ENCODE measurements at regions not wholly inside any gene's neighbourhood (a gene's known extent, or its start where the extent isn't known, plus 50 kb on each side); places are given as distances from the start of the nearest gene placed in this dataset.

- peaks cover 8% of the 10 kb centered on the region for H3K36me3 Mint-ChIP-seq (ENCODE audit: unreplicated experiment)
- no peak overlapping the region for H3K4me3 Mint-ChIP-seq (ENCODE audit: unreplicated experiment)
- H3K27me3 Mint-ChIP-seq (ENCODE audit: unreplicated experiment), result no peaks in the 10 kb centered on the region
- DNase-seq, result no peak
- H3K27ac Mint-ChIP-seq (ENCODE audit: unreplicated experiment), result peak overlapping the region; percentile 16
- TF ChIP-seq, protein P1, sequence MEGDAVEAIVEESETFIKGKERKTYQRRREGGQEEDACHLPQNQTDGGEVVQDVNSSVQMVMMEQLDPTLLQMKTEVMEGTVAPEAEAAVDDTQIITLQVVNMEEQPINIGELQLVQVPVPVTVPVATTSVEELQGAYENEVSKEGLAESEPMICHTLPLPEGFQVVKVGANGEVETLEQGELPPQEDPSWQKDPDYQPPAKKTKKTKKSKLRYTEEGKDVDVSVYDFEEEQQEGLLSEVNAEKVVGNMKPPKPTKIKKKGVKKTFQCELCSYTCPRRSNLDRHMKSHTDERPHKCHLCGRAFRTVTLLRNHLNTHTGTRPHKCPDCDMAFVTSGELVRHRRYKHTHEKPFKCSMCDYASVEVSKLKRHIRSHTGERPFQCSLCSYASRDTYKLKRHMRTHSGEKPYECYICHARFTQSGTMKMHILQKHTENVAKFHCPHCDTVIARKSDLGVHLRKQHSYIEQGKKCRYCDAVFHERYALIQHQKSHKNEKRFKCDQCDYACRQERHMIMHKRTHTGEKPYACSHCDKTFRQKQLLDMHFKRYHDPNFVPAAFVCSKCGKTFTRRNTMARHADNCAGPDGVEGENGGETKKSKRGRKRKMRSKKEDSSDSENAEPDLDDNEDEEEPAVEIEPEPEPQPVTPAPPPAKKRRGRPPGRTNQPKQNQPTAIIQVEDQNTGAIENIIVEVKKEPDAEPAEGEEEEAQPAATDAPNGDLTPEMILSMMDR (IDR thresholded peaks at IDR 0.05; ENCODE audit: partially characterized antibody, unreplicated experiment), result no peak
- peaks cover 5% of the 10 kb centered on the region for H3K9me3 Mint-ChIP-seq (ENCODE audit: unreplicated experiment)
- H3K4me1 Mint-ChIP-seq (ENCODE audit: low read depth, unreplicated experiment), result peaks cover 3% of the 10 kb centered on the region
Observed at GRCh38 chr10:128776673-128777252, 650.5 kb upstream of the MKI67 start.

GRCh38 chr10:128777342-128777741 is 651.1 kb upstream of the MKI67 start:
- Mint-ChIP-seq H3K4me1 (ENCODE audit: low read depth, unreplicated experiment) (peaks cover 3% of the 10 kb centered on the region), H3K27ac (ENCODE audit: unreplicated experiment) (no peak overlapping the region), H3K9me3 (ENCODE audit: unreplicated experiment) (peaks cover 3% of the 10 kb centered on the region), H3K27me3 (ENCODE audit: unreplicated experiment) (no peaks in the 10 kb centered on the region), H3K4me3 (ENCODE audit: unreplicated experiment) (no peak overlapping the region), H3K36me3 (ENCODE audit: unreplicated experiment) (peaks cover 3% of the 10 kb centered on the region)
- DNase-seq, result no peak
- TF ChIP-seq, protein P1 (IDR thresholded peaks at IDR 0.05; ENCODE audit: partially characterized antibody, unreplicated experiment), result no peak

DNA sequence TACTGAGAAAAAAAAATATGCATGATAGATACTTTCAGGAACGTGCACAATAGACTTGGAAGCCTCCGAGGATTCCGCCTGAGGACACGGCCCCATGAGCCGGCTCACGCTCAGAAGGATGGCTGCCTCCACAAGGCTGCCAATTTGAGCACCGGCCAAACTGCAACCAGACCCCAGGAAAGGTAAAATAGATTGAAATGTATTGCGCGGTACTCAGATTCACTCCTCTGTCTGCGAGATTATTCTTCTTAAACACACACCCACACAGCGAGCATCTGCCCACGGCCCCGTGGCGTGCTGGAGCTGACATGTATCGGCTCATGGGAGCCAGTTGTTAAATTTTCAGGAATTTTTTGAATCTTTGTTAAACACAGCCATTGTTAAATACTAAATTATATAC is 653.2 kb upstream of the MKI67 start:
- H3K9me3 Mint-ChIP-seq (ENCODE audit: unreplicated experiment), result no peaks in the 10 kb centered on the region
- DNase-seq, result no peak
- peaks cover 3% of the 10 kb centered on the region for H3K4me1 Mint-ChIP-seq (ENCODE audit: low read depth, unreplicated experiment)
- TF ChIP-seq, protein P1 (IDR thresholded peaks at IDR 0.05; ENCODE audit: partially characterized antibody, unreplicated experiment), result no peak
- no peaks in the 10 kb centered on the region for H3K36me3 Mint-ChIP-seq (ENCODE audit: unreplicated experiment)
- no peak overlapping the region for H3K4me3 Mint-ChIP-seq (ENCODE audit: unreplicated experiment)
- H3K27ac Mint-ChIP-seq (ENCODE audit: unreplicated experiment), result no peak overlapping the region
- no peaks in the 10 kb centered on the region for H3K27me3 Mint-ChIP-seq (ENCODE audit: unreplicated experiment)

DNA sequence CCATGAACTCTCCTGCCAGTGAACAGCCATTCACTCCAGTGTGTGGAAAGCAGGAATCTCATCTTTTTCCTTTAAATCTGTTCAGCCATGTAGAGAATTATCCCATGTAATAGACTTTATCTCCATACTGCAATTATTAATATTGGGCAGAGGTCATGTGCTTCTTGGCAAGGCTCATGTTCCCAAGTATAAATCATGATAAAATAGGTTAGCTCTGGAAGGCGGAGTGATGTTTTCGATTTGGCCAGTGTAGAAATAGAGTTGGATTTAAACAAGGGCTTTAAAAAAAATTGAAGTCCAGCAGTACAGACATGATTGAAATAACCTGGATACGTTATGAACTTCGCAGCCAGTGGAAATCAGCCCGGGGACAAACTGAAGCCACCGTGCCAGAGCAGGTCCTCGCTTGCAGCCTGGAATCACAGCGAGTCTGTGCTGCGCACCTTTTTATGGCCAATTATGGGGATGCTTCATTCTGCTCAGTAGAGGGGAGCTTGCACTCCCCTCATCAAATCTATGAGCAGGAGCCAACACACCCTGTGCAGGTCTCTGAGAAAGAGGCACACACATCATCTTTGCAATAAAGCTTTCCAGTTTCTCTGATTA is 654.0 kb upstream of the MKI67 start:
- TF ChIP-seq, protein P1 (IDR thresholded peaks at IDR 0.05; ENCODE audit: partially characterized antibody, unreplicated experiment), result no peak
- DNase-seq, result no peak
- no peak overlapping the region for H3K27ac Mint-ChIP-seq (ENCODE audit: unreplicated experiment)
- H3K4me3 Mint-ChIP-seq (ENCODE audit: unreplicated experiment), result no peak overlapping the region
- no peaks in the 10 kb centered on the region for H3K27me3 Mint-ChIP-seq (ENCODE audit: unreplicated experiment)
- H3K4me1 Mint-ChIP-seq (ENCODE audit: low read depth, unreplicated experiment), result peaks cover 3% of the 10 kb centered on the region
- H3K36me3 Mint-ChIP-seq (ENCODE audit: unreplicated experiment), result no peaks in the 10 kb centered on the region
- no peaks in the 10 kb centered on the region for H3K9me3 Mint-ChIP-seq (ENCODE audit: unreplicated experiment)

DNA sequence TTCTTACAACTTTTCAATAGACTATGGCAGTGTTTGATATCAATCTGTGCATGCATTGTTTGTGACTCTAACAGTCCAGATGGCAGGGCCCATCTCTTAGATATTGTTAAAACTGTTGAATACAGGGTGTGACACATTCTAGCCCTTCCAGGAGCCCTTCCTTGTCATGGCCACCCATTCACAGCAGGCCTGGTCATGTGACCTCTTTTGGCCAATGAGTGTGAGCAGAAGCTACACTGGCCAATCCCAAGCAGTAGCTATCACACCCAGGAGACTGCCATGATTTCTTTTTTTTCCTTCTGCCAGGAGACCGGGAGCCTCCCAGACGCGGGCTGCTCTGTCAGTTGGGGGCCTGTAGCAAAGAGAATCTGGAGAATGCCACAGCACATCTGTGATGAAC is 655.4 kb upstream of the MKI67 start:
- Mint-ChIP-seq H3K4me3 (ENCODE audit: unreplicated experiment) (no peak overlapping the region), H3K9me3 (ENCODE audit: unreplicated experiment) (no peaks in the 10 kb centered on the region), H3K27ac (ENCODE audit: unreplicated experiment) (no peak overlapping the region), H3K4me1 (ENCODE audit: low read depth, unreplicated experiment) (peaks cover 3% of the 10 kb centered on the region), H3K36me3 (ENCODE audit: unreplicated experiment) (no peaks in the 10 kb centered on the region), H3K27me3 (ENCODE audit: unreplicated experiment) (no peaks in the 10 kb centered on the region)
- DNase-seq, result no peak
- TF ChIP-seq, protein P1 (IDR thresholded peaks at IDR 0.05; ENCODE audit: partially characterized antibody, unreplicated experiment), result no peak
